Astrocyte (in vitro differentiated cells and primary cell): ENCODE measurements at regions not wholly inside any gene's neighbourhood (a gene's known extent, or its start where the extent isn't known, plus 50 kb on each side); places are given as distances from the start of the nearest gene placed in this dataset.

Experiments
- EZH2 ChIP-seq: IDR thresholded peaks from 2 replicates; pipeline ENCODE4 v1.6.1; 2012; ENCODE audit warnings: mild to moderate bottlenecking, low read length, inconsistent platforms; ENCODE audit not compliant: insufficient read depth
- TF ChIP-seq, protein P1 (sequence below): IDR thresholded peaks from 2 replicates; pipeline ENCODE4 v1.5.1; 2011; ENCODE audit warnings: low read depth, mild to moderate bottlenecking, inconsistent platforms, low read length, moderate library complexity; ENCODE audit not compliant: insufficient read depth

DNA sequence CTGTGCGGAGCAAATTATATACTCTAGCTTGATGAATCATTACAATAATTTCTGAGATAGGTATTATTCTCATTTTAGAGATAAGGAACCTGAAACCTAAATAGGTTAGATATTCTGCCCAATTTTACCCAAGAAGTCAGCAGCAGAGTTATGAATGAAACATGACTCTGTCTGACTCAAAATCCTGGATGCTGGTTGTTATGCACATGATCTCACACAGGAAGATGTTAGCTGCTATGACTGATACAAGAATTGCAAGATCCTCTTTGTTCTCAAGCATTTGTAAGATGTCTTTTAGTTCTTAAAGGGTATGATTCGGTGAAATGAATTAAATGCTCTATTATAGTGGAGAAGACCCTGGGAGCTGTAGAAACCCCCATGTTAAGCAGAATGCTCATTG lies 447.8 kb downstream of the KIF2B start:
- TF ChIP-seq, protein P1, sequence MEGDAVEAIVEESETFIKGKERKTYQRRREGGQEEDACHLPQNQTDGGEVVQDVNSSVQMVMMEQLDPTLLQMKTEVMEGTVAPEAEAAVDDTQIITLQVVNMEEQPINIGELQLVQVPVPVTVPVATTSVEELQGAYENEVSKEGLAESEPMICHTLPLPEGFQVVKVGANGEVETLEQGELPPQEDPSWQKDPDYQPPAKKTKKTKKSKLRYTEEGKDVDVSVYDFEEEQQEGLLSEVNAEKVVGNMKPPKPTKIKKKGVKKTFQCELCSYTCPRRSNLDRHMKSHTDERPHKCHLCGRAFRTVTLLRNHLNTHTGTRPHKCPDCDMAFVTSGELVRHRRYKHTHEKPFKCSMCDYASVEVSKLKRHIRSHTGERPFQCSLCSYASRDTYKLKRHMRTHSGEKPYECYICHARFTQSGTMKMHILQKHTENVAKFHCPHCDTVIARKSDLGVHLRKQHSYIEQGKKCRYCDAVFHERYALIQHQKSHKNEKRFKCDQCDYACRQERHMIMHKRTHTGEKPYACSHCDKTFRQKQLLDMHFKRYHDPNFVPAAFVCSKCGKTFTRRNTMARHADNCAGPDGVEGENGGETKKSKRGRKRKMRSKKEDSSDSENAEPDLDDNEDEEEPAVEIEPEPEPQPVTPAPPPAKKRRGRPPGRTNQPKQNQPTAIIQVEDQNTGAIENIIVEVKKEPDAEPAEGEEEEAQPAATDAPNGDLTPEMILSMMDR, result no peak
- no peak for TF ChIP-seq EZH2
